ENCODE measurements at regions not wholly inside any gene's neighbourhood (a gene's known extent, or its start where the extent isn't known, plus 50 kb on each side); places are given as distances from the start of the nearest gene placed in this dataset.

DNA sequence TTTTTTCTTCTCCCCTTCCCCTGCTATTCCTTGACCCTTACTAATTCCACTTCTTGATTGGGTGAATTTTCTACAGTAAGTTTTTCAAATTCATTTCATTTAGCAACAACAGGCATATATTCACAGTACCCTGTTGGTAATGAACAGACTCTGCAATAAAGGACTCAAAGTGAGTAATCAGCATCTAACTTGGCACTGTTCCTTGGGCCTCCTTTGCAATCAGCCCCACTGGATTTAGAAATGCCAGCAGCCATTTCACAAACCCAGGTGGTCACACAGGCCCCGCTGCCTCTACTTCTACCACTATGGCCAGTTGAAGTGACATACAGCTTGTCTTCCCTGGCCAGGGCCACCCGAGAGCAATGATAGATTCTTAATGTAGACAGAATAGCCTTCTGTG is 113.8 kb downstream of the CYB561 start:
- TF ChIP-seq PRPF4 (IDR thresholded peaks at IDR 0.05; ENCODE audit: insufficient read depth, low read depth, low read length, poor library complexity, severe bottlenecking) (no peak), GTF2F1 (IDR thresholded peaks at IDR 0.05; ENCODE audit: low read depth, low read length) (no peak), NFXL1 (CRISPR knock-in tag; IDR thresholded peaks at IDR 0.05) (no peak), MCM7 (IDR thresholded peaks at IDR 0.05) (no peak), CTCF (IDR thresholded peaks at IDR 0.05 in 2 of 3, conservative IDR thresholded peaks at IDR 0.05 in 1 of 3; ENCODE audit: insufficient read depth in 2 of 3, low read depth in 1 of 3, low read length in 3 of 3) (no peak), KLF10 (CRISPR knock-in tag; IDR thresholded peaks at IDR 0.05) (no peak), SMARCE1 (IDR thresholded peaks at IDR 0.05) (no peak), ZNF133 (CRISPR knock-in tag; IDR thresholded peaks at IDR 0.05) (no peak), CEBPB (tag; IDR thresholded peaks at IDR 0.05) (no peak), HDAC6 (IDR thresholded peaks at IDR 0.05; ENCODE audit: low read depth, low read length) (no peak), EHMT2 (IDR thresholded peaks at IDR 0.05) (no peak), GABPB2 (CRISPR knock-in tag; conservative IDR thresholded peaks at IDR 0.05) (no peak), KDM1A (IDR thresholded peaks at IDR 0.05) (no peak)
- TF ChIP-seq, protein P1, sequence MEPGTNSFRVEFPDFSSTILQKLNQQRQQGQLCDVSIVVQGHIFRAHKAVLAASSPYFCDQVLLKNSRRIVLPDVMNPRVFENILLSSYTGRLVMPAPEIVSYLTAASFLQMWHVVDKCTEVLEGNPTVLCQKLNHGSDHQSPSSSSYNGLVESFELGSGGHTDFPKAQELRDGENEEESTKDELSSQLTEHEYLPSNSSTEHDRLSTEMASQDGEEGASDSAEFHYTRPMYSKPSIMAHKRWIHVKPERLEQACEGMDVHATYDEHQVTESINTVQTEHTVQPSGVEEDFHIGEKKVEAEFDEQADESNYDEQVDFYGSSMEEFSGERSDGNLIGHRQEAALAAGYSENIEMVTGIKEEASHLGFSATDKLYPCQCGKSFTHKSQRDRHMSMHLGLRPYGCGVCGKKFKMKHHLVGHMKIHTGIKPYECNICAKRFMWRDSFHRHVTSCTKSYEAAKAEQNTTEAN (CRISPR knock-in tag; IDR thresholded peaks at IDR 0.05) = no peak
